Naive thymus-derived CD4-positive, alpha-beta T cell (primary cell): ENCODE measurements at regions not wholly inside any gene's neighbourhood (a gene's known extent, or its start where the extent isn't known, plus 50 kb on each side); places are given as distances from the start of the nearest gene placed in this dataset.

ENCODE experiments used
- ATAC-seq: fragments of 150-1000 bp; cut with Tn5 transposase; 2 replicates; pipeline ENCODE4 v1.10.0; 2021; ENCODE audit warnings: mild to moderate bottlenecking, moderate library complexity
- CTCF ChIA-PET: fragments of 350-600 bp; sonication (Branson Sonifier 250); formaldehyde crosslinking; loops from one replicate; lab custom pipeline; 2021; ENCODE audit warnings: antibody characterized with exemption; lab: Charles Lee
- POLR2A ChIA-PET: fragments of 350-600 bp; sonication (Branson Sonifier 250); formaldehyde crosslinking; loops from one replicate; lab custom pipeline; 2021; ENCODE audit warnings: antibody characterized with exemption, inconsistent platforms; lab: Charles Lee
- DNase-seq, 9 donors: peaks; one replicate each; pipeline versions ENCODE4 v3.0.0 to v3.0.0-alpha.2; 2020 to 2022; ENCODE audit warnings: mixed read lengths in 1 of 9
- H3K27ac ChIP-seq: one replicate; pipeline ENCODE4 v1.7.0; 2013; ENCODE audit warnings: mild to moderate bottlenecking, low read depth, low read length, moderate library complexity
- H3K27me3 ChIP-seq, 2 donors: one replicate each; pipeline ENCODE4 v1.7.0; 2013; ENCODE audit warnings: low read length in 2 of 2, mild to moderate bottlenecking in 2 of 2, moderate library complexity in 2 of 2; ENCODE audit not compliant: control insufficient read depth in 2 of 2, insufficient read depth in 2 of 2
- H3K36me3 ChIP-seq, 3 experiments: 1 replicate in 2 of 3; 2 replicates in 1 of 3; pipeline ENCODE4 v1.7.0; 2013; ENCODE audit warnings: low read length in 3 of 3, mild to moderate bottlenecking in 3 of 3, moderate library complexity in 1 of 3; ENCODE audit not compliant: insufficient read depth in 3 of 3, control insufficient read depth in 2 of 3
- H3K4me1 ChIP-seq, 2 donors: one replicate each; pipeline ENCODE4 v1.7.0; 2013; ENCODE audit warnings: low read length in 2 of 2, mild to moderate bottlenecking in 2 of 2, moderate library complexity in 1 of 2; ENCODE audit not compliant: control insufficient read depth in 2 of 2, insufficient read depth in 2 of 2
- H3K4me3 ChIP-seq: 2 replicates; pipeline ENCODE4 v1.7.0; 2013; ENCODE audit warnings: mild to moderate bottlenecking, low read length
- H3K9me3 ChIP-seq, 3 experiments: 1 replicate in 2 of 3; 2 replicates in 1 of 3; pipeline ENCODE4 v1.7.0; 2013; ENCODE audit warnings: low read length in 3 of 3; ENCODE audit not compliant: control insufficient read depth in 2 of 3
- H3K27ac Mint-ChIP-seq, 9 donors: one replicate each; pipeline ENCODE4 v1.8.0; 2020 to 2022; ENCODE audit warnings: mixed read lengths in 9 of 9, mild to moderate bottlenecking in 8 of 9, moderate library complexity in 5 of 9, inconsistent platforms in 2 of 9
- H3K27me3 Mint-ChIP-seq, 5 donors: one replicate each; pipeline ENCODE4 v1.8.0; 2021 to 2022; ENCODE audit warnings: mixed read lengths in 5 of 5, mild to moderate bottlenecking in 1 of 5
- H3K36me3 Mint-ChIP-seq, 5 donors: one replicate each; pipeline ENCODE4 v1.8.0; 2020 to 2022; ENCODE audit warnings: mixed read lengths in 5 of 5, mild to moderate bottlenecking in 3 of 5, inconsistent platforms in 1 of 5
- H3K4me1 Mint-ChIP-seq, 7 donors: one replicate each; pipeline ENCODE4 v1.8.0; 2020 to 2022; ENCODE audit warnings: mixed read lengths in 7 of 7, mild to moderate bottlenecking in 3 of 7, inconsistent platforms in 1 of 7
- H3K4me3 Mint-ChIP-seq, 10 donors: one replicate each; pipeline ENCODE4 v1.8.0; 2020 to 2022; ENCODE audit warnings: mild to moderate bottlenecking in 10 of 10, mixed read lengths in 10 of 10, moderate library complexity in 6 of 10, inconsistent platforms in 2 of 10
- H3K9me3 Mint-ChIP-seq, 11 donors: one replicate each; pipeline ENCODE4 v1.8.0; 2020 to 2022; ENCODE audit warnings: mixed read lengths in 11 of 11, mild to moderate bottlenecking in 4 of 11, inconsistent platforms in 1 of 11, moderate library complexity in 1 of 11
- intact Hi-C, 2 donors: fragments of 100-400 bp; cut with micrococcal nuclease; formaldehyde crosslinking; loops; one replicate each; pipeline ENCODE4 v1.15.1; 2023

- H3K36me3 Mint-ChIP-seq = peaks cover 0 to 3% (median 0%) of the 10 kb centered on the region in 5 donors
- H3K27me3 ChIP-seq = no peaks in the 10 kb centered on the region
- H3K9me3 ChIP-seq = no peaks in the 10 kb centered on the region
- no peak overlapping the region for H3K27ac Mint-ChIP-seq
- CTCF ChIA-PET = no interaction called here
- no peak overlapping the region for H3K27ac ChIP-seq
- no peaks in the 10 kb centered on the region for H3K4me1 ChIP-seq
- POLR2A ChIA-PET = no interaction called here
- H3K4me1 Mint-ChIP-seq = no peaks in the 10 kb centered on the region
- intact Hi-C loops = no loop called here
- H3K9me3 Mint-ChIP-seq = peaks cover 0 to 11% (median 4%) of the 10 kb centered on the region in 11 donors
- DNase-seq = no peak
- no peaks in the 10 kb centered on the region for H3K27me3 Mint-ChIP-seq
- ATAC-seq = no peak
- no peak overlapping the region for H3K4me3 ChIP-seq
- no peak overlapping the region for H3K4me3 Mint-ChIP-seq
- H3K36me3 ChIP-seq = no peaks in the 10 kb centered on the region
These were observed 422.9 kb upstream of the ADAMTS9 start for GRCh38 chr3:65110661-65111060.

GRCh38 chr3:65109966-65110500, 422.2 kb upstream of the ADAMTS9 start:
- Histone ChIP-seq H3K4me3 (no peak overlapping the region), H3K27ac (no peak overlapping the region), H3K4me1 (no peaks in the 10 kb centered on the region), H3K36me3 (no peaks in the 10 kb centered on the region), H3K9me3 (no peaks in the 10 kb centered on the region), H3K27me3 (no peaks in the 10 kb centered on the region)
- DNase-seq (no peak), ATAC-seq (no peak)
- Mint-ChIP-seq H3K27ac (no peak overlapping the region), H3K27me3 (no peaks in the 10 kb centered on the region), H3K4me1 (no peaks in the 10 kb centered on the region), H3K4me3 (no peak overlapping the region), H3K36me3 (peaks cover 0 to 3% (median 0%) of the 10 kb centered on the region in 5 donors), H3K9me3 (peaks cover 0 to 11% (median 4%) of the 10 kb centered on the region in 11 donors)
- ChIA-PET POLR2A (no interaction called here), CTCF (no interaction called here)
- intact Hi-C loops = no loop called here

GRCh38 chr3:65107174-65107573, 419.4 kb upstream of the ADAMTS9 start:
- peaks cover 0 to 11% (median 6%) of the 10 kb centered on the region in 11 donors for H3K9me3 Mint-ChIP-seq
- DNase-seq = no peak

GRCh38 chr3:65101450-65101849, 413.6 kb upstream of the ADAMTS9 start:
- H3K27ac ChIP-seq = no peak overlapping the region
- ATAC-seq (no peak), DNase-seq (no peak)
- H3K27ac Mint-ChIP-seq = no peak overlapping the region
- H3K4me3 Mint-ChIP-seq = no peak overlapping the region
- H3K4me3 ChIP-seq = no peak overlapping the region
- H3K4me1 ChIP-seq = no peaks in the 10 kb centered on the region
- H3K27me3 Mint-ChIP-seq = no peaks in the 10 kb centered on the region
- H3K9me3 ChIP-seq = no peaks in the 10 kb centered on the region
- no peaks in the 10 kb centered on the region for H3K36me3 Mint-ChIP-seq
- peaks cover 0 to 6% (median 5%) of the 10 kb centered on the region in 11 donors for H3K9me3 Mint-ChIP-seq
- no peaks in the 10 kb centered on the region for H3K36me3 ChIP-seq
- POLR2A ChIA-PET = no interaction called here
- H3K4me1 Mint-ChIP-seq = no peaks in the 10 kb centered on the region
- intact Hi-C loops = no loop called here
- H3K27me3 ChIP-seq = no peaks in the 10 kb centered on the region
- CTCF ChIA-PET = no interaction called here

More at GRCh38 chr3:65107174-65107573, 419.4 kb upstream of the ADAMTS9 start:
- no peak for ATAC-seq
- intact Hi-C loops = no loop called here
- Histone ChIP-seq H3K4me1 (no peaks in the 10 kb centered on the region), H3K27ac (no peak overlapping the region), H3K36me3 (no peaks in the 10 kb centered on the region), H3K9me3 (no peaks in the 10 kb centered on the region), H3K27me3 (no peaks in the 10 kb centered on the region), H3K4me3 (no peak overlapping the region)
- Mint-ChIP-seq H3K27ac (no peak overlapping the region), H3K4me1 (no peaks in the 10 kb centered on the region), H3K4me3 (no peak overlapping the region), H3K27me3 (no peaks in the 10 kb centered on the region), H3K36me3 (peaks cover 0 to 3% (median 0%) of the 10 kb centered on the region in 5 donors)
- ChIA-PET CTCF (no interaction called here), POLR2A (no interaction called here)

- POLR2A ChIA-PET = no interaction called here
- Mint-ChIP-seq H3K27ac (no peak overlapping the region), H3K36me3 (no peaks in the 10 kb centered on the region), H3K4me3 (no peak overlapping the region), H3K9me3 (peaks cover 0 to 7% (median 2%) of the 10 kb centered on the region in 11 donors), H3K4me1 (no peaks in the 10 kb centered on the region), H3K27me3 (no peaks in the 10 kb centered on the region)
- DNase-seq (no peak), ATAC-seq (no peak)
- Histone ChIP-seq H3K27me3 (no peaks in the 10 kb centered on the region), H3K36me3 (no peaks in the 10 kb centered on the region), H3K9me3 (no peaks in the 10 kb centered on the region), H3K4me3 (no peak overlapping the region), H3K27ac (no peak overlapping the region), H3K4me1 (no peaks in the 10 kb centered on the region)
- CTCF ChIA-PET = no interaction called here
- intact Hi-C loops = no loop called here
These were observed 410.6 kb upstream of the ADAMTS9 start for GRCh38 chr3:65098400-65098799.

- Mint-ChIP-seq H3K4me1 (no peaks in the 10 kb centered on the region), H3K9me3 (peaks cover 0 to 6% (median 0%) of the 10 kb centered on the region in 11 donors), H3K4me3 (no peak overlapping the region), H3K36me3 (no peaks in the 10 kb centered on the region), H3K27ac (no peak overlapping the region), H3K27me3 (no peaks in the 10 kb centered on the region)
- Histone ChIP-seq H3K4me3 (no peak overlapping the region), H3K4me1 (no peaks in the 10 kb centered on the region), H3K27me3 (no peaks in the 10 kb centered on the region), H3K36me3 (no peaks in the 10 kb centered on the region), H3K9me3 (no peaks in the 10 kb centered on the region), H3K27ac (no peak overlapping the region)
- POLR2A ChIA-PET = no interaction called here
- ATAC-seq (no peak), DNase-seq (no peak)
- CTCF ChIA-PET = no interaction called here
- intact Hi-C loops = no loop called here
These were observed 408.4 kb upstream of the ADAMTS9 start for GRCh38 chr3:65096110-65096745.

- Histone ChIP-seq H3K9me3 (no peaks in the 10 kb centered on the region), H3K36me3 (no peaks in the 10 kb centered on the region), H3K4me1 (no peaks in the 10 kb centered on the region), H3K27ac (no peak overlapping the region), H3K4me3 (no peak overlapping the region), H3K27me3 (no peaks in the 10 kb centered on the region)
- H3K4me3 Mint-ChIP-seq = no peak overlapping the region
- H3K27ac Mint-ChIP-seq = no peak overlapping the region
- no peaks in the 10 kb centered on the region for H3K36me3 Mint-ChIP-seq
- DNase-seq (no peak), ATAC-seq (no peak)
- POLR2A ChIA-PET = no interaction called here
- H3K4me1 Mint-ChIP-seq = no peaks in the 10 kb centered on the region
- CTCF ChIA-PET = no interaction called here
- intact Hi-C loops = no loop called here
- peaks cover 0 to 6% (median 0%) of the 10 kb centered on the region in 11 donors for H3K9me3 Mint-ChIP-seq
- no peaks in the 10 kb centered on the region for H3K27me3 Mint-ChIP-seq
These were observed 406.9 kb upstream of the ADAMTS9 start for GRCh38 chr3:65094723-65095122.
